Neural progenitor cell (in vitro differentiated cells): ENCODE measurements at regions not wholly inside any gene's neighbourhood (a gene's known extent, or its start where the extent isn't known, plus 50 kb on each side); places are given as distances from the start of the nearest gene placed in this dataset.

Source experiments
- EZH2 ChIP-seq: fragments of 200-600 bp; sonication (generic); IDR thresholded peaks from 2 replicates; pipeline ENCODE4 v1.6.1; 2017; ENCODE audit warnings: antibody characterized with exemption, mild to moderate bottlenecking, moderate library complexity
- EZH2phosphoT487 ChIP-seq: fragments of 200-600 bp; sonication (generic); IDR thresholded peaks from 2 replicates; pipeline ENCODE4 v1.6.1; 2017; ENCODE audit warnings: antibody characterized with exemption
- TF ChIP-seq, protein P1 (sequence below): fragments of 200-600 bp; sonication (generic); IDR thresholded peaks from 2 replicates; pipeline ENCODE4 v1.5.1; 2017; ENCODE audit warnings: antibody characterized with exemption, mild to moderate bottlenecking

DNA sequence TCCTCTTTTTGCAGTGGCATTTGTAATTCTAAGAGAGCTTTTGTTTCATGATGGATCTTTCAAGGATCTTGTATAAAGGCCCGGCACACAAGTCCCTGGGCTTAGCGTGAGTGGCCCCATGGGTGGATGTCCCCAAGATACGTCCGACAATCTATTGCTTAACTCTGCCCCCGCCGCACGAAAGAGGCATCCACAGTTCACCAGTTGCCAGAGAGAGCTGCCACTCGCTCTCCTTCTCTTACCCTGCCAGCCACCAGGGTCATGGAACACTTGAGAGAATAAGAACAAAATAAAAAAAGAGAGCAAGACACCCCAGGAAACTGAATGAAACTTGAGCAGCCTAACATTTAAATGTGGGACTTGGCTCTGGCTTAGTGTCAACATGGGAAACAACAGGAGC is 92.3 kb downstream of the CTAGE1 start:
- no peak for TF ChIP-seq EZH2
- no peak for TF ChIP-seq EZH2phosphoT487
- TF ChIP-seq, protein P1, sequence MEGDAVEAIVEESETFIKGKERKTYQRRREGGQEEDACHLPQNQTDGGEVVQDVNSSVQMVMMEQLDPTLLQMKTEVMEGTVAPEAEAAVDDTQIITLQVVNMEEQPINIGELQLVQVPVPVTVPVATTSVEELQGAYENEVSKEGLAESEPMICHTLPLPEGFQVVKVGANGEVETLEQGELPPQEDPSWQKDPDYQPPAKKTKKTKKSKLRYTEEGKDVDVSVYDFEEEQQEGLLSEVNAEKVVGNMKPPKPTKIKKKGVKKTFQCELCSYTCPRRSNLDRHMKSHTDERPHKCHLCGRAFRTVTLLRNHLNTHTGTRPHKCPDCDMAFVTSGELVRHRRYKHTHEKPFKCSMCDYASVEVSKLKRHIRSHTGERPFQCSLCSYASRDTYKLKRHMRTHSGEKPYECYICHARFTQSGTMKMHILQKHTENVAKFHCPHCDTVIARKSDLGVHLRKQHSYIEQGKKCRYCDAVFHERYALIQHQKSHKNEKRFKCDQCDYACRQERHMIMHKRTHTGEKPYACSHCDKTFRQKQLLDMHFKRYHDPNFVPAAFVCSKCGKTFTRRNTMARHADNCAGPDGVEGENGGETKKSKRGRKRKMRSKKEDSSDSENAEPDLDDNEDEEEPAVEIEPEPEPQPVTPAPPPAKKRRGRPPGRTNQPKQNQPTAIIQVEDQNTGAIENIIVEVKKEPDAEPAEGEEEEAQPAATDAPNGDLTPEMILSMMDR: no peak
